GM20000 (cell line): ENCODE measurements at regions not wholly inside any gene's neighbourhood (a gene's known extent, or its start where the extent isn't known, plus 50 kb on each side); places are given as distances from the start of the nearest gene placed in this dataset.

Source experiments
- DNase-seq: peaks from one replicate; pipeline ENCODE4 v3.0.0; 2012; ENCODE audit warnings: low spot score
- TF ChIP-seq, protein P1 (sequence below): IDR thresholded peaks from 2 replicates; pipeline ENCODE4 v1.5.1; 2012; ENCODE audit warnings: mild to moderate bottlenecking, control low read depth; ENCODE audit errors: extremely low read depth, missing control alignments

DNA sequence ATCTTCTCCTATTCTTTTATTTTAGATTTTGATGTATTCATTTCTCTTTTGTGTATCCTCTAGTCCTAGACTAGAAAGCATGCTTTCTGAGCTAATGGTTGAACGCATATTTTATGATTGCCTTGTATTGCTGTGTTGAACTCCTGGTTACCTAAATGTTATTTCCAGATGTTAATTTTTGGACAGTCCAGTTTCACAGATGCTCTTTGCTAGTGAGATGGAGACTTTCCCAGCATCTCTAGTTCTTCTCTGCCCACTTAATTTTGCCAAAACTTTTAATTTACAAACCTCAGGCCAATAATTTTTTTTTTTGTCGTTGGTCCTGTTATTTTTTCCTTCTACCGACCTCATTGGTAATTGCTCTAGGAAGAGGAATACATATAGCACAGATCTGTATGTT, 153.2 kb downstream of the HAUS1 start:
- TF ChIP-seq, protein P1, sequence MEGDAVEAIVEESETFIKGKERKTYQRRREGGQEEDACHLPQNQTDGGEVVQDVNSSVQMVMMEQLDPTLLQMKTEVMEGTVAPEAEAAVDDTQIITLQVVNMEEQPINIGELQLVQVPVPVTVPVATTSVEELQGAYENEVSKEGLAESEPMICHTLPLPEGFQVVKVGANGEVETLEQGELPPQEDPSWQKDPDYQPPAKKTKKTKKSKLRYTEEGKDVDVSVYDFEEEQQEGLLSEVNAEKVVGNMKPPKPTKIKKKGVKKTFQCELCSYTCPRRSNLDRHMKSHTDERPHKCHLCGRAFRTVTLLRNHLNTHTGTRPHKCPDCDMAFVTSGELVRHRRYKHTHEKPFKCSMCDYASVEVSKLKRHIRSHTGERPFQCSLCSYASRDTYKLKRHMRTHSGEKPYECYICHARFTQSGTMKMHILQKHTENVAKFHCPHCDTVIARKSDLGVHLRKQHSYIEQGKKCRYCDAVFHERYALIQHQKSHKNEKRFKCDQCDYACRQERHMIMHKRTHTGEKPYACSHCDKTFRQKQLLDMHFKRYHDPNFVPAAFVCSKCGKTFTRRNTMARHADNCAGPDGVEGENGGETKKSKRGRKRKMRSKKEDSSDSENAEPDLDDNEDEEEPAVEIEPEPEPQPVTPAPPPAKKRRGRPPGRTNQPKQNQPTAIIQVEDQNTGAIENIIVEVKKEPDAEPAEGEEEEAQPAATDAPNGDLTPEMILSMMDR = no peak
- no peak for DNase-seq

DNA sequence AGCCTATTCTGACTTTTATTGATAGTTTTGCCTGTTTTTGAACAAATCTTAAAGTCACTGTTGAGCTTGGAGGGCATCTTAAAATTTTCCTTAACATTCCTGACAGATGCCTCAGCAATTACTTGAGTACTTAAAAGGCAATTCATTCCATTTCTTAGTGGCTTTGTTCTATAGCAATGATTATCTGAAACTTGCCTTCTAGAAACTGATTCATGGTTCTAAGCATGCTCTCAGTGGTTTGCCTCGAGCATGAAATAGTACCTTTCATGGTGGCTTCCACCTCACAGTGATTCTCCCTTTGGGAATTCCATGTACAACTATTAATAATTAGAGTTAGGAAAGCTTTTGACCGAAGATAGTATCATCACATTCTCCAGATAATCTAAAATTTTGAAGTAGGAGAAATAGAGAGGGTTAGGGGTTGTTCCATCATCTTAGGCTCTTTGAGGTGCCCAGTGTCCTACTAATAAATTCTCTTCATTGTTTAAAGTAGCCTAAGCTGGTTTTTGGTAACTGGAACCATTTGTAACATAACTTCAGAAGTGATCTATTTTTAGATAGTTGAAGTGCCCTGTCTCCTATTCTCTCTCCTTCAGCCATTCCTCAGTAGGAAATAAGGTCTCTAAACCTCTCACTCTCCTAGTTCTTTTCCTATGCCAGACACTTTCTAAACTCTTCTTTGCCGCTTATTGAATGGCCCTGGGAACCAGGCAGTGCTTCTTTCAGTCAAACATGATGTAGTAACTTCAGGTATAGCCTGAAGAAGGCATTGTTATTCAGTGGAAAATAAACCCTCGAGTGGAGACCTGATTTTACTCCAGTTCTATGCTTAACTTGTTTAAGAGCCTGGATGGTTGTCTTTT, 156.1 kb downstream of the HAUS1 start:
- no peak for DNase-seq
- TF ChIP-seq, protein P1 = no peak

DNA sequence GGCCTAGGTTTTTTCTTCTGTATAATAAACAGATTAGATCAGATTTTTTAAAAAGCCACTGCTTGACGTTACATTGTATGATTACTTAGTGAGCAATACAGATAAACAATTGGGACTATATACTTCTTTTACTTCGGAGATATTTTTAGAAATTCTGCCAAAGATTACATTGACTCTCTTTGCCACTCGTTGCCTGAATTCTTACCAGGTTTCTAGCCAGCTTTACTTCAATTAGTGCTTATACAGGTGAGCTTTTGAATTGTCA, 156.6 kb downstream of the HAUS1 start:
- TF ChIP-seq, protein P1 = no peak
- no peak for DNase-seq

DNA sequence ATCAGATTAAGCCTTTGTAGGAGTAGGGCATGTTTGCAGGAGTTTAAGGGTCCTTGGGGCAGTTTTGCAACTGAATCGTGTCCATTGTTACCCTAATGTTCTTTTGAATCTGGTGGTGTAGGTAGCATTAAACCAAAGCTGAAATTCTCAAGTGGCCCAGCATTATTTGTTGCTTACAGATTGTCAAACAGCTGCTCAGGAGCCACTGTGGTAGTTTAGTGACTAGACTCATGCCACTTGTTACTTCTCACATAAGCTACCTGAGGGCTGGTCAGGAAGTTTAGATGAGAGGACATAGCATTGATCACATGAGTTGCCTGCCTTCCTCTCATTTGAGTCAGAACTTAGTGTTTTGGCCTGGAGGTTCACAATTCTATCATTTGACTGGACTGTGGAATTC, 157.6 kb downstream of the HAUS1 start:
- DNase-seq = no peak
- TF ChIP-seq, protein P1 = no peak

DNA sequence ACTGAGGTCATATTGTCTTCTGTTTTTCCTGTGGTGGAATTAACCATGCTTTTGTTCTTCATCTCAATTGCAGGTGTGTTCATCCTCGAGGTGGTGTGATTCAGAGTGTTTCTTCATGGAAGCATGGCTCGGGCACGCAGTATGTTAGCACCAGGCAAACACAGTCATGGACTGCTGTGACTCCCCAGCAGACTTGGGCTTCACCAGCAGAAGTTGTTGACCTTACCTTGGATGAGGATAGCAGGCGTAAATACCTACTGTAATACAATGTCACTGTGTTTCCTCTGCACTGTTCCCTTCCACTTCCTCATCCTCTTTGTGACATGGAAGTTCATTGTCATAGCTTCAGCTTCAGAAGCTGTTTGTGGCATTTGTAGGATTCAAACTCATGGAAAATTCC, 158.7 kb downstream of the HAUS1 start:
- no peak for DNase-seq
- TF ChIP-seq, protein P1 = no peak

DNA sequence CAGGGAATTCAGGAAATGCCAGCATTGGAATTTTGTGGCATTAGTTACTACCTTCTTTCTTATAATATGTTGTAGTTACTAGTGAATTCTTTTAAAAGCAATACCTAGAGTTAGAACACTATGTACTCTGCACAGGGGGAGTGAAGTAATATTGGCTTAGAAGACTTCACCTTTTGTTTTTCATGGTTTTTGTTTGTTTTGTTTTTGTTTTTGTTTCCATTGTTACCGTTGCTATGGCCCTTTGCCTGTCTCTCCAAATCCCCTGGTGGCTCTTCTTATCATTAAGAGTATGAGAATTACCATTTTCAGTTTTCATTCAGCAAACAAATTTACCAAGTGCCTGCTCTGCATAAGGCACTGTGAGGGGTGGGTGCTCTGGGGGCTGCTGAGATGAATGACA, 160.1 kb downstream of the HAUS1 start:
- DNase-seq = no peak
- TF ChIP-seq, protein P1 = no peak

DNA sequence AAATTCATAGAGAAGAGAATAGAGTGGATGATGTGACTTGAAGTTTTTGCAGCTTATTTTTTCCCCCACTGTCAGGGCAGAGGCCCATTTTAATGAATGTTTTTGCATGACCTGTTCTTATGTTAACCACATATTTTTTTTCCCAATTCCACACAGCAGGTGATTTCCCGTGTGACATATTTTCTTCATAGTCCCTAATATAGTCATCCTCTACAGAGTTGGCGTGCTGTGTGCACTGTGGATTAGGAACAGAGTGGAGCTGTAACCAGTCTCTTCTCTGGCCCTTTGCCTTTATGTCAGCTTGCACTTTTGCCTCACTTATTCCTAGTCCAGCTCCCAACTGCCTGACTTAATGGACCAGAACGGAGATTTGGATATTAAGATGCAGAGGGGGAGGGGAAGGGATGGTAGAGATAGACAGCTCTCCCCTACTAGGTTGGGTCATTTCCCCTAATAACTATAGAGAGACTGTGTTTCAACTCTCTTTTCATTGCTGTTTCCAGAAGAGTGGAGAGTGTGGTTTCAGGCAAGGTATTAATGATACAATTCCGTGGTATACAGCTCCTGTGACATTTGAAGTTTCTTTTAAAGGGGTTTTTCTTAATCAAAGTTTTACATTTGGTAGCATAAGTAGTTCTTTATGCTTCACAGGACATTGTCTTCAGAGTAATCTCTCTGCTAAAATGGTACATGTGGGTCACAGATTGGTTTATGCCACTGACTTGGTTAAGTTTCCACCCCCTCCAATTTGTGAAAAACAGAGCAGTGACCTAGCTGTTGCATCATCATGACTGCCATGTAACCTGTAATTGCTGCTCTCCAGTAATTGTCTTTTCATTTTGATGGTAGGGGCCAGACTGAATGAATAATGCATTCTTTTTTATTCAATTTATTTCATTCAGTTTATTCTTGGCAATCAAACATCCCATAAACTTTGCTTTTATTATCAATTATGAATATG, 161.3 kb downstream of the HAUS1 start:
- TF ChIP-seq, protein P1 = no peak
- no peak for DNase-seq
